A673 (cell line): ENCODE measurements at regions not wholly inside any gene's neighbourhood (a gene's known extent, or its start where the extent isn't known, plus 50 kb on each side); places are given as distances from the start of the nearest gene placed in this dataset.

Experiments used
- BruUV-seq: library from RNA; stranded (reverse); fragments of 400-500 nt; replicated peaks from 2 replicates; lab custom pipeline; 2021; lab: Mats Ljungman, UMichigan
- CTCF ChIA-PET: fragments of 300-600 bp; sonication (Branson Sonifier 250); formaldehyde crosslinking; loops from one replicate; lab custom pipeline; 2022; ENCODE audit warnings: antibody characterized with exemption; lab: Charles Lee
- POLR2A ChIA-PET: fragments of 300-600 bp; sonication (Branson Sonifier 250); formaldehyde crosslinking; loops from one replicate; lab custom pipeline; 2022; ENCODE audit warnings: antibody characterized with exemption; ENCODE audit not compliant: low non-redundant PET; lab: Charles Lee
- DNase-seq: peaks from one replicate; pipeline ENCODE4 v3.0.0-alpha.2; 2015; ENCODE audit warnings: low spot score
- H3K27ac ChIP-seq: fragments of 200-600 bp; sonication (generic); 2 replicates; pipeline ENCODE4 v1.5.1; 2016; ENCODE audit warnings: mixed run types, low read depth, mild to moderate bottlenecking, mixed read lengths, antibody characterized with exemption, low read length; ENCODE audit not compliant: poor library complexity, severe bottlenecking
- H3K27me3 ChIP-seq: fragments of 200-600 bp; sonication (generic); replicated peaks from 2 replicates; pipeline ENCODE4 v1.6.1; 2017; ENCODE audit warnings: mixed run types, low read depth, mild to moderate bottlenecking, mixed read lengths, antibody characterized with exemption, low read length; ENCODE audit not compliant: insufficient read depth, poor library complexity
- H3K36me3 ChIP-seq: fragments of 200-600 bp; sonication (generic); 2 replicates; pipeline ENCODE4 v1.6.1; 2016; ENCODE audit warnings: mixed run types, mild to moderate bottlenecking, mixed read lengths, antibody characterized with exemption, low read length; ENCODE audit not compliant: insufficient read depth, poor library complexity, severe bottlenecking
- H3K4me1 ChIP-seq: fragments of 200-600 bp; sonication (generic); 2 replicates; pipeline ENCODE4 v1.6.1; 2017; ENCODE audit warnings: mixed run types, mild to moderate bottlenecking, mixed read lengths, antibody characterized with exemption, low read length; ENCODE audit not compliant: insufficient read depth, poor library complexity, severe bottlenecking
- H3K4me3 ChIP-seq: fragments of 200-600 bp; sonication (generic); 2 replicates; pipeline ENCODE4 v1.5.1; 2016; ENCODE audit warnings: low read depth, mixed run types, mild to moderate bottlenecking, mixed read lengths, low read length; ENCODE audit not compliant: poor library complexity, severe bottlenecking
- H3K9me3 ChIP-seq: fragments of 200-600 bp; sonication (generic); 2 replicates; pipeline ENCODE4 v1.6.1; 2016; ENCODE audit warnings: mixed run types, low read depth, mild to moderate bottlenecking, mixed read lengths, antibody characterized with exemption, low read length; ENCODE audit not compliant: poor library complexity, severe bottlenecking
- CTCF ChIP-seq: fragments of 300-800, 200-600 bp; sonication (generic); conservative IDR thresholded peaks from 2 replicates; pipeline ENCODE4 v1.5.1; 2017; ENCODE audit warnings: low read depth, mild to moderate bottlenecking, antibody characterized with exemption, low read length, moderate library complexity, mixed read lengths
- EZH2 ChIP-seq: fragments of 200-600 bp; sonication (generic); IDR thresholded peaks from 2 replicates; pipeline ENCODE4 v1.6.1; 2017; ENCODE audit warnings: borderline replicate concordance, low read depth, mild to moderate bottlenecking, mixed read lengths, antibody characterized with exemption, low read length; ENCODE audit not compliant: poor library complexity, severe bottlenecking
- intact Hi-C: fragments of 100-400 bp; cut with micrococcal nuclease; formaldehyde crosslinking; loops from one replicate; pipeline ENCODE4 v1.10.0; 2022; ENCODE audit not compliant: unreplicated experiment

GRCh38 chr17:77613627-77614026 lies 344.9 kb upstream of the TNRC6C start:
- intact Hi-C loops = no loop called here
- TF ChIP-seq CTCF (no peak), EZH2 (no peak)
- H3K27ac ChIP-seq = no peak overlapping the region
- no peaks in the 10 kb centered on the region for H3K36me3 ChIP-seq
- DNase-seq = no peak
- H3K4me1 ChIP-seq = no peaks in the 10 kb centered on the region
- POLR2A ChIA-PET = no interaction called here
- BruUV-seq = no TSS peak
- H3K9me3 ChIP-seq = no peaks in the 10 kb centered on the region
- CTCF ChIA-PET = no interaction called here
- H3K4me3 ChIP-seq = no peak overlapping the region
- peaks cover 8% of the 10 kb centered on the region for H3K27me3 ChIP-seq

- TF ChIP-seq CTCF (no peak), EZH2 (no peak)
- intact Hi-C loops = no loop called here
- BruUV-seq = no TSS peak
- Histone ChIP-seq H3K4me1 (no peaks in the 10 kb centered on the region), H3K9me3 (no peaks in the 10 kb centered on the region), H3K36me3 (no peaks in the 10 kb centered on the region), H3K27me3 (peaks cover 8% of the 10 kb centered on the region), H3K4me3 (no peak overlapping the region), H3K27ac (no peak overlapping the region)
- DNase-seq = no peak
- ChIA-PET CTCF (no interaction called here), POLR2A (no interaction called here)
These were observed 342.7 kb upstream of the TNRC6C start for GRCh38 chr17:77615703-77616253.

- no TSS peak for BruUV-seq
- H3K4me1 ChIP-seq = no peaks in the 10 kb centered on the region
- no peaks in the 10 kb centered on the region for H3K9me3 ChIP-seq
- peaks cover 8% of the 10 kb centered on the region for H3K27me3 ChIP-seq
- no peak for DNase-seq
- ChIA-PET POLR2A (no interaction called here), CTCF (no interaction called here)
- intact Hi-C loops = no loop called here
- H3K36me3 ChIP-seq = no peaks in the 10 kb centered on the region
- TF ChIP-seq EZH2 = no peak
- TF ChIP-seq CTCF = no peak
- no peak overlapping the region for H3K4me3 ChIP-seq
- H3K27ac ChIP-seq = no peak overlapping the region
These were observed 342.2 kb upstream of the TNRC6C start for GRCh38 chr17:77616254-77616731.
